Ishikawa (cell line): ENCODE measurements at regions not wholly inside any gene's neighbourhood (a gene's known extent, or its start where the extent isn't known, plus 50 kb on each side); places are given as distances from the start of the nearest gene placed in this dataset.

Experiments used
- CEBPB ChIP-seq: IDR thresholded peaks from 2 replicates; pipeline ENCODE4 v1.6.1; 2012
- CREB1 ChIP-seq: IDR thresholded peaks from 2 replicates; pipeline ENCODE4 v1.6.1; 2012; ENCODE audit warnings: low read depth
- EGR1 ChIP-seq: IDR thresholded peaks from 2 replicates; pipeline ENCODE4 v1.6.1; 2012
- EP300 ChIP-seq: IDR thresholded peaks from 2 replicates; pipeline ENCODE4 v1.6.1; 2012; ENCODE audit warnings: borderline replicate concordance
- FOXM1 ChIP-seq: IDR thresholded peaks from 2 replicates; pipeline ENCODE4 v1.6.1; 2012; ENCODE audit warnings: low read depth, borderline replicate concordance
- NFIC ChIP-seq: IDR thresholded peaks from 2 replicates; pipeline ENCODE4 v1.6.1; 2012
- RAD21 ChIP-seq: IDR thresholded peaks from 2 replicates; pipeline ENCODE4 v1.6.1; 2012; ENCODE audit warnings: low read depth
- REST ChIP-seq: IDR thresholded peaks from 2 replicates; pipeline ENCODE4 v1.6.1; 2012; ENCODE audit warnings: low read depth, mild to moderate bottlenecking
- TAF1 ChIP-seq: IDR thresholded peaks from 2 replicates; pipeline ENCODE4 v1.6.1; 2012; ENCODE audit warnings: low read depth, mild to moderate bottlenecking
- TCF12 ChIP-seq: IDR thresholded peaks from 2 replicates; pipeline ENCODE4 v1.6.1; 2012; ENCODE audit warnings: low read depth
- TEAD4 ChIP-seq: IDR thresholded peaks from 2 replicates; pipeline ENCODE4 v1.6.1; 2012
- YY1 ChIP-seq: IDR thresholded peaks from 2 replicates; pipeline ENCODE4 v1.6.1; 2012; ENCODE audit warnings: low read depth
- ZBTB7A ChIP-seq: IDR thresholded peaks from 2 replicates; pipeline ENCODE4 v1.6.1; 2012; ENCODE audit warnings: low read depth
- TF ChIP-seq, protein P1 (sequence below): IDR thresholded peaks from 2 replicates; pipeline ENCODE4 v1.6.1; 2012
- TF ChIP-seq, protein P2 (sequence below): IDR thresholded peaks from 2 replicates; pipeline ENCODE4 v1.6.1; 2012

GRCh38 chr6:47141171-47141570 lies 99.0 kb upstream of the ADGRF1 start:
- no peak for TF ChIP-seq FOXM1
- no peak for TF ChIP-seq REST
- TF ChIP-seq, protein P1, sequence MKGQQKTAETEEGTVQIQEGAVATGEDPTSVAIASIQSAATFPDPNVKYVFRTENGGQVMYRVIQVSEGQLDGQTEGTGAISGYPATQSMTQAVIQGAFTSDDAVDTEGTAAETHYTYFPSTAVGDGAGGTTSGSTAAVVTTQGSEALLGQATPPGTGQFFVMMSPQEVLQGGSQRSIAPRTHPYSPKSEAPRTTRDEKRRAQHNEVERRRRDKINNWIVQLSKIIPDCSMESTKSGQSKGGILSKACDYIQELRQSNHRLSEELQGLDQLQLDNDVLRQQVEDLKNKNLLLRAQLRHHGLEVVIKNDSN, result no peak
- TF ChIP-seq RAD21, result no peak
- no peak for TF ChIP-seq TEAD4
- TF ChIP-seq NFIC, result no peak

- TF ChIP-seq CREB1 (no peak), ZBTB7A (no peak), FOXM1 (no peak), TAF1 (no peak), TEAD4 (no peak), EGR1 (no peak)
These were observed 95.9 kb upstream of the ADGRF1 start for GRCh38 chr6:47138046-47138445.

DNA sequence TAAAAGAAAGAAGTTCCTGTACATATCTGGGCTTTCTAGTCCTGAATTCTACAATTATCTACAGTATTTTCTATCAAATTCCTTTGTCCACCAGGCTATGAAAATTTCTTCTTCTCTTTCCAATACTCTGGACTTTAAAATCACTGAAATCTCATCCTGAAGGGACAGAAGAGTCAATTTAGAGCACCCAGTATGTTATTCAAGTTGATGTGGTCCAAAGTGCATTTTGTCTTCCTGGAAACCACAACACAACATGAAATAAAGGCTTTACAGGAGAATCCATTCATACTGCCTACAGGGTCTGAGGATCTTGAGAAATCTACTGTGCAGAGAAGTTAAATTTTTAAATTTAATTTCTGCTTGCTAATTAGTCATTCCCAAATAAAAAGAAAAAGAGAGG lies 94.9 kb upstream of the ADGRF1 start:
- TF ChIP-seq TAF1, result no peak
- TF ChIP-seq TCF12, result no peak
- TF ChIP-seq NFIC, result no peak
- no peak for TF ChIP-seq CREB1
- no peak for TF ChIP-seq FOXM1

DNA sequence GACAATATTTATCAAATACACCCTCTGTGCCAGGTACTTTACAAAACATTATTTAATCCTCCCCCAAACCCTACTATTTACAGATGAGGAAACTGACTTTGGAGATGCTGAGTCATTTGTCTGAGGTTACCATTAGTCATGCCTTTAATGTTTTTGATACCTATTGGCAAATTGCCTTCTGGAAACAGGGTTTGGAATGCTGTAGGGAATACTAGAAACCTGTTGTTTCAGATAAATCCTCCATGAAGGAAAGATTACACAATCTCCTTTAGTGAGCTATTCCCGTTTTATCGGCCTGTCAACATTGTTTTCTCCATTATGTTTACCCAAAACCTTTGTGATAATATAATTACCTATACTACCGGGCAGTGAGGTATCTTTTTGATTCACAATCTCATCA lies 93.6 kb upstream of the ADGRF1 start:
- TF ChIP-seq RAD21 (peak; percentile 8; the same call in 1 of the 2 replicates), CEBPB (peak; percentile 96), ZBTB7A (no peak), CREB1 (no peak), TAF1 (no peak), FOXM1 (peak; percentile 85), EP300 (peak; percentile 93), NFIC (peak; percentile 94), EGR1 (no peak), REST (no peak), TEAD4 (peak; percentile 85), YY1 (no peak), TCF12 (peak; percentile 89)
- TF ChIP-seq, protein P1, result no peak
- TF ChIP-seq, protein P2, sequence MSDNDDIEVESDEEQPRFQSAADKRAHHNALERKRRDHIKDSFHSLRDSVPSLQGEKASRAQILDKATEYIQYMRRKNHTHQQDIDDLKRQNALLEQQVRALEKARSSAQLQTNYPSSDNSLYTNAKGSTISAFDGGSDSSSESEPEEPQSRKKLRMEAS, result 0 out of 2 replicates have a peak, but pooled peaks have one; percentile 32

- no peak for TF ChIP-seq TAF1
- peak; percentile 83; the same call in 1 of the 2 replicates for TF ChIP-seq FOXM1
- TF ChIP-seq RAD21, result peak; percentile 16; the same call in 1 of the 2 replicates
- TF ChIP-seq ZBTB7A, result no peak
- 0 out of 2 replicates have a peak, but pooled peaks have one; percentile 11 for TF ChIP-seq CEBPB
- TF ChIP-seq TEAD4, result peak; percentile 71
- TF ChIP-seq EP300, result peak; percentile 92
- no peak for TF ChIP-seq REST
- peak; percentile 90 for TF ChIP-seq NFIC
- TF ChIP-seq, protein P2, result 0 out of 2 replicates have a peak, but pooled peaks have one; percentile 41
- TF ChIP-seq, protein P1, result no peak
- TF ChIP-seq TCF12, result peak; percentile 84
- no peak for TF ChIP-seq EGR1
- TF ChIP-seq YY1, result no peak
- no peak for TF ChIP-seq CREB1
These were observed 92.5 kb upstream of the ADGRF1 start for GRCh38 chr6:47134476-47135189.
